Right lobe of liver (tissue), 4 donors: ENCODE measurements at regions not wholly inside any gene's neighbourhood (a gene's known extent, or its start where the extent isn't known, plus 50 kb on each side); places are given as distances from the start of the nearest gene placed in this dataset.

ENCODE experiments used
- CTCF ChIP-seq, 4 donors: fragments of 200-600 bp in 3 of 4; fragments of 450-650 bp in 1 of 4; IDR thresholded peaks; one replicate each; pipeline versions ENCODE4 v1.5.1 to v1.8.0; 2016 to 2022; ENCODE audit warnings: antibody characterized with exemption in 4 of 4, mild to moderate bottlenecking in 2 of 4
- POLR2A ChIP-seq: fragments of 450-650 bp; IDR thresholded peaks from one replicate; pipeline ENCODE4 v1.6.1; 2017; ENCODE audit warnings: antibody characterized with exemption, mild to moderate bottlenecking
- donor health status: DM: no; HTN: no; CAD: no.
- donor health status: DM: no; HTN: no; CAD: no.
- donor health status: DM: no; HTN: yes; CAD: no.

GRCh38 chr10:17523246-17523753 lies 68.9 kb upstream of the ST8SIA6 start:
- no peak for TF ChIP-seq CTCF (IDR thresholded peaks at IDR 0.05)
- no peak for TF ChIP-seq POLR2A
